ENCODE measurements at regions not wholly inside any gene's neighbourhood (a gene's known extent, or its start where the extent isn't known, plus 50 kb on each side); places are given as distances from the start of the nearest gene placed in this dataset.

GRCh38 chr10:62669341-62669740 lies 135.2 kb upstream of the ADO start:
- Histone ChIP-seq H3K4me1 (ENCODE audit: control insufficient read depth, insufficient read depth, low read length) (no peaks in the 10 kb centered on the region), H3K4me2 (ENCODE audit: low read length) (no peak overlapping the region), H3K36me3 (ENCODE audit: insufficient read depth, low read length) (no peaks in the 10 kb centered on the region), H3K9ac (ENCODE audit: low read depth, low read length) (no peak overlapping the region), H3K27me3 (ENCODE audit: control insufficient read depth, insufficient read depth, low read length) (peaks cover 4% of the 10 kb centered on the region), H3K4me3 (ENCODE audit: low read length) (no peak overlapping the region), H3K9me3 (replicated peaks; ENCODE audit: low read length) (no peaks in the 10 kb centered on the region)

GRCh38 chr10:62671104-62671503 lies 133.4 kb upstream of the ADO start:
- no peaks in the 10 kb centered on the region for H3K36me3 ChIP-seq (ENCODE audit: insufficient read depth, low read length)
- H3K27me3 ChIP-seq (ENCODE audit: control insufficient read depth, insufficient read depth, low read length): no peaks in the 10 kb centered on the region
- no peak overlapping the region for H3K4me2 ChIP-seq (ENCODE audit: low read length)
- no peaks in the 10 kb centered on the region for H3K4me1 ChIP-seq (ENCODE audit: control insufficient read depth, insufficient read depth, low read length)
- H3K9ac ChIP-seq (ENCODE audit: low read depth, low read length): no peak overlapping the region
- H3K4me3 ChIP-seq (ENCODE audit: low read length): no peak overlapping the region
- H3K9me3 ChIP-seq (replicated peaks; ENCODE audit: low read length): no peaks in the 10 kb centered on the region

GRCh38 chr10:62681211-62681940 lies 123.1 kb upstream of the ADO start:
- Histone ChIP-seq H3K36me3 (ENCODE audit: insufficient read depth, low read length) (no peaks in the 10 kb centered on the region), H3K4me2 (ENCODE audit: low read length) (no peak overlapping the region), H3K9ac (ENCODE audit: low read depth, low read length) (no peak overlapping the region), H3K4me1 (ENCODE audit: control insufficient read depth, insufficient read depth, low read length) (no peaks in the 10 kb centered on the region), H3K27me3 (ENCODE audit: control insufficient read depth, insufficient read depth, low read length) (no peaks in the 10 kb centered on the region), H3K4me3 (ENCODE audit: low read length) (no peak overlapping the region), H3K9me3 (replicated peaks; ENCODE audit: low read length) (no peaks in the 10 kb centered on the region)

GRCh38 chr10:62684911-62685310 lies 119.6 kb upstream of the ADO start:
- H3K9me3 ChIP-seq (replicated peaks; ENCODE audit: low read length): no peaks in the 10 kb centered on the region
- no peaks in the 10 kb centered on the region for H3K36me3 ChIP-seq (ENCODE audit: insufficient read depth, low read length)
- no peaks in the 10 kb centered on the region for H3K4me1 ChIP-seq (ENCODE audit: control insufficient read depth, insufficient read depth, low read length)
- H3K27me3 ChIP-seq (ENCODE audit: control insufficient read depth, insufficient read depth, low read length): no peaks in the 10 kb centered on the region
- no peak overlapping the region for H3K4me3 ChIP-seq (ENCODE audit: low read length)
- no peak overlapping the region for H3K9ac ChIP-seq (ENCODE audit: low read depth, low read length)
- H3K4me2 ChIP-seq (ENCODE audit: low read length): no peak overlapping the region

GRCh38 chr10:62687230-62687748 lies 117.2 kb upstream of the ADO start:
- Histone ChIP-seq H3K9ac (ENCODE audit: low read depth, low read length) (no peak overlapping the region), H3K4me3 (ENCODE audit: low read length) (no peak overlapping the region), H3K36me3 (ENCODE audit: insufficient read depth, low read length) (no peaks in the 10 kb centered on the region), H3K4me1 (ENCODE audit: control insufficient read depth, insufficient read depth, low read length) (no peaks in the 10 kb centered on the region), H3K4me2 (ENCODE audit: low read length) (no peak overlapping the region), H3K9me3 (replicated peaks; ENCODE audit: low read length) (no peaks in the 10 kb centered on the region), H3K27me3 (ENCODE audit: control insufficient read depth, insufficient read depth, low read length) (no peaks in the 10 kb centered on the region)

GRCh38 chr10:62688971-62689700 lies 115.4 kb upstream of the ADO start:
- no peaks in the 10 kb centered on the region for H3K9me3 ChIP-seq (replicated peaks; ENCODE audit: low read length)
- H3K4me1 ChIP-seq (ENCODE audit: control insufficient read depth, insufficient read depth, low read length): no peaks in the 10 kb centered on the region
- no peak overlapping the region for H3K4me3 ChIP-seq (ENCODE audit: low read length)

DNA sequence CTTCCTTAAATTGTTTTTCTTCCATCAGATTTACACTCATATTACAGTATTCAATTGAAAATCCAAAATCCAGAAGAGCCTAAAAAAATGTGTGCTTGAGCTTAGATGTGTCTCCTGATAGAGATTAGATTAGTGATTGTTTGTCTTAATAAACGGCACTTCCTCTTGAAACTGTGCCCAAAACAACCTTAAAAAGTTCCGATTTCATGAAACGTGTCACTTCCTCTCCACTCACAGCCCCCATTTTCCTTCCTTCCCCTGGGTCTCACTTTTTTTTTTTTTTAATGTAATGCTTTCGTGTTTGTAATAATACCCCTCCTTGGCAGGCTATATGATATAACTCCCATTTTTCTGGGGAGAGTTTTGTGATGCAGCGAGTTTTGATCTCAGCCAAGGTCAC lies 114.8 kb upstream of the ADO start:
- Histone ChIP-seq H3K27me3 (ENCODE audit: control insufficient read depth, insufficient read depth, low read length) (no peaks in the 10 kb centered on the region), H3K36me3 (ENCODE audit: insufficient read depth, low read length) (no peaks in the 10 kb centered on the region), H3K9ac (ENCODE audit: low read depth, low read length) (no peak overlapping the region), H3K4me1 (ENCODE audit: control insufficient read depth, insufficient read depth, low read length) (no peaks in the 10 kb centered on the region), H3K4me3 (ENCODE audit: low read length) (no peak overlapping the region), H3K4me2 (ENCODE audit: low read length) (no peak overlapping the region), H3K9me3 (replicated peaks; ENCODE audit: low read length) (no peaks in the 10 kb centered on the region)

More at GRCh38 chr10:62688971-62689700, 115.4 kb upstream of the ADO start:
- Histone ChIP-seq H3K36me3 (ENCODE audit: insufficient read depth, low read length) (no peaks in the 10 kb centered on the region), H3K9ac (ENCODE audit: low read depth, low read length) (no peak overlapping the region), H3K4me2 (ENCODE audit: low read length) (no peak overlapping the region), H3K27me3 (ENCODE audit: control insufficient read depth, insufficient read depth, low read length) (no peaks in the 10 kb centered on the region)

DNA sequence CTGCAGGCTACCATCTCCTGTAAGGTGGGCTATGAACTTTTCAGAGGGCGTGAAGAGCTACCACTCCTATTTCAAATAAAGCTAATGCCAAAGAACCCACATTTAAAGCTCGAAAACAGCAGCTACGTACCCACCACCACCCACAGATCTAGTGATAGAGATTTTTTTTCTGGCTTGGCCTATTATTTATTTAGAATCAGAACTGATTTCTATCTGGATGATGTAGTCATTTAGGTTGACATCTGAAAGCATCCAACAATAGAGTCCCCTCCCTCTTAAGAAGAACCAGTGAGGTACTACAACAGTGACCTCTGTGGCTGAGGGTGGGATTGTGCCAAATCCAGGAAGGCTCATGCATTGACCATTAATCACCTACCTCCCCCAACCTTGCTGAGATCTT lies 113.8 kb upstream of the ADO start:
- H3K36me3 ChIP-seq (ENCODE audit: insufficient read depth, low read length): no peaks in the 10 kb centered on the region
- H3K4me2 ChIP-seq (ENCODE audit: low read length): no peak overlapping the region
- no peak overlapping the region for H3K4me3 ChIP-seq (ENCODE audit: low read length)
- H3K27me3 ChIP-seq (ENCODE audit: control insufficient read depth, insufficient read depth, low read length): no peaks in the 10 kb centered on the region
- no peaks in the 10 kb centered on the region for H3K4me1 ChIP-seq (ENCODE audit: control insufficient read depth, insufficient read depth, low read length)
- no peak overlapping the region for H3K9ac ChIP-seq (ENCODE audit: low read depth, low read length)
- no peaks in the 10 kb centered on the region for H3K9me3 ChIP-seq (replicated peaks; ENCODE audit: low read length)

DNA sequence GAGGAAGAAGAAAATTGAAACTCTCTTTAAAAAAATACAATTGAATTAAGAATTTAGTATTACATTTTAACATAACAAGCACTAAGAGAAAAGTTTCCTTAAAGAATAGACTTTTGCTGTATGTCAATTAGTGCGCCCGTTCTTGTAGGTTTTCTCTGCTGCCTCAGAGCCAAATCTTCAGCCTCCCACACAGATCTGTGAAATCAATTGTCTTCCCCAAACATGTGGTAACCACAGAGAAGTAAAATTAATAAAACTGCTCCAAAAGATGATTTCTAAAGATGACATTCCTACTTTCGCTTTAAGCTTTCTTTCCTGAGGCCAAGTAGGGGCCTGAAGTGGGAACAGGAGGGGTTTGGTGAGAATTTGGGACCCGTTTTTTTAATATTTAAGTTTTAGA lies 113.2 kb upstream of the ADO start:
- no peaks in the 10 kb centered on the region for H3K9me3 ChIP-seq (replicated peaks; ENCODE audit: low read length)
- H3K9ac ChIP-seq (ENCODE audit: low read depth, low read length): no peak overlapping the region
- no peaks in the 10 kb centered on the region for H3K27me3 ChIP-seq (ENCODE audit: control insufficient read depth, insufficient read depth, low read length)
- H3K4me1 ChIP-seq (ENCODE audit: control insufficient read depth, insufficient read depth, low read length): no peaks in the 10 kb centered on the region
- no peak overlapping the region for H3K4me3 ChIP-seq (ENCODE audit: low read length)
- H3K36me3 ChIP-seq (ENCODE audit: insufficient read depth, low read length): no peaks in the 10 kb centered on the region
- H3K4me2 ChIP-seq (ENCODE audit: low read length): no peak overlapping the region

DNA sequence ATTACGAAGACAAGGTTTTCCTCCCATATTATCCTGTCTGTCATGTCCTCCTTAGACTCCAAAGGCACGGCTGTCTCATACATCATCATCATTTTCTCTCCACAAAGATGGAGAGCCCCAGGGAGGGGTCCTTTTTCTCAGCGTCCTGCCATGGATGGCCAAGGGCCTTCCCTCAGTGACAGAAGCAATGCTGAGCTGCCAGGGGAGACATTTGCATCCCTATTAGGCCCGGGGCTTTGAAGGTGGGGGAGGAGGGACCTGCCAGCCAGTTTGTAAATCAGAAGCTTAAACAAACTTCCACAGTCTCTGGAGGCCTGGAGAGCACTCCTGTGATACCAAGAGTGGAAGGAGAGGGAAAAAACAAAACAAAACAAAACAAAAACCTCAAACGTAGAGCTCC lies 112.4 kb upstream of the ADO start:
- Histone ChIP-seq H3K27me3 (ENCODE audit: control insufficient read depth, insufficient read depth, low read length) (no peaks in the 10 kb centered on the region), H3K9me3 (replicated peaks; ENCODE audit: low read length) (no peaks in the 10 kb centered on the region), H3K36me3 (ENCODE audit: insufficient read depth, low read length) (no peaks in the 10 kb centered on the region), H3K4me3 (ENCODE audit: low read length) (no peak overlapping the region), H3K4me2 (ENCODE audit: low read length) (no peak overlapping the region), H3K4me1 (ENCODE audit: control insufficient read depth, insufficient read depth, low read length) (no peaks in the 10 kb centered on the region), H3K9ac (ENCODE audit: low read depth, low read length) (no peak overlapping the region)

DNA sequence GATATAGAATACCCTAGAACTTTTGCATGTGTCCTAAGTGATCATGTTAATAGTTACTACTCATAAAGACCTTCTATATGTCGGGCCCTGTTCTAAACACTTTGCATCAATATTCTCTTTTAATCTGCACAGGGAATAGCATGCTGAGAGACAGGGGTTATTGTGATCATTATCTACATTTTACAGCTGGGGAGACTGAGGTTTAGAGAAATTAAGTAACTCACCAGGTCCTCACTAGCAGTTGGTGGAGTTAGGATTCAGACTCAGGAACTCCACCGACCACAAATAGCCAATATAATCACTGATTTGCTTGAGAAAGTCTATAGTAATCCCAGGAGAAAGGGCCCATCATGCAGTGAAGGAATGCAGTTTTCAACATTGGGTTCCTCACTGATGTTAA lies 111.2 kb upstream of the ADO start:
- Histone ChIP-seq H3K36me3 (ENCODE audit: insufficient read depth, low read length) (no peaks in the 10 kb centered on the region), H3K9me3 (replicated peaks; ENCODE audit: low read length) (no peaks in the 10 kb centered on the region), H3K4me2 (ENCODE audit: low read length) (no peak overlapping the region), H3K27me3 (ENCODE audit: control insufficient read depth, insufficient read depth, low read length) (no peaks in the 10 kb centered on the region), H3K4me1 (ENCODE audit: control insufficient read depth, insufficient read depth, low read length) (no peaks in the 10 kb centered on the region), H3K9ac (ENCODE audit: low read depth, low read length) (no peak overlapping the region), H3K4me3 (ENCODE audit: low read length) (no peak overlapping the region)

Data from skeletal muscle satellite cell (primary cell).